Effector memory CD4-positive, alpha-beta T cell (primary cell): ENCODE measurements at regions not wholly inside any gene's neighbourhood (a gene's known extent, or its start where the extent isn't known, plus 50 kb on each side); places are given as distances from the start of the nearest gene placed in this dataset.

Experiments
- DNase-seq, 3 donors: peaks; one replicate each; pipeline ENCODE4 v3.0.0-alpha.2; 2020
- H3K27ac ChIP-seq: 2 replicates; pipeline ENCODE4 v1.7.0; 2013; ENCODE audit warnings: mild to moderate bottlenecking, low read length, moderate library complexity; ENCODE audit not compliant: insufficient read depth, poor library complexity, severe bottlenecking
- H3K27me3 ChIP-seq: replicated peaks from 2 replicates; pipeline ENCODE4 v1.7.0; 2013; ENCODE audit warnings: mild to moderate bottlenecking, low read length; ENCODE audit not compliant: insufficient read depth, control insufficient read depth, poor library complexity, severe bottlenecking
- H3K36me3 ChIP-seq: 2 replicates; pipeline ENCODE4 v1.7.0; 2013; ENCODE audit warnings: mild to moderate bottlenecking, low read length, moderate library complexity; ENCODE audit not compliant: control insufficient read depth, insufficient read depth
- H3K4me1 ChIP-seq: 2 replicates; pipeline ENCODE4 v1.7.0; 2013; ENCODE audit warnings: low read length, mild to moderate bottlenecking; ENCODE audit not compliant: control insufficient read depth, insufficient read depth, poor library complexity, severe bottlenecking
- H3K4me3 ChIP-seq: 2 replicates; pipeline ENCODE4 v1.7.0; 2013; ENCODE audit warnings: low read length, low read depth, mild to moderate bottlenecking; ENCODE audit not compliant: insufficient read depth, poor library complexity, severe bottlenecking
- H3K9me3 ChIP-seq: 2 replicates; pipeline ENCODE4 v1.7.0; 2013; ENCODE audit warnings: mild to moderate bottlenecking, low read length, moderate library complexity; ENCODE audit not compliant: control insufficient read depth

DNA sequence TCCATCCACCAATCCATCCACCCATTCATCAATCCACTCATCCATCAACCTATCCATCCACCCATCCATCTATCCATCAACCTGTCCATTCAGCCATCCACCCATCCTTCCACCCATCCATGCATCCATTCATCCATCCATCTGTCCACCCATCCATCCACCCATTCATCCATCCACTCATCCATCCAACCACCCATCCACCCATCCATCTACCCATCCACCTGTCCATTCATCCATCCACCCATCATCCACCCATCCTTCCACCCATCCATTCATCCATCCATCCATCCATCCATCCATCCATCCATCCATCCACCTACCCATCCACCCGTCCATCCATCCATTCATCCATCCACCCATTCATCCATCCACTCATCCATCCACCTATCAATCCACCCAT, 195.8 kb downstream of the NXNL2 start:
- H3K4me1 ChIP-seq = no peaks in the 10 kb centered on the region
- DNase-seq = no peak
- no peaks in the 10 kb centered on the region for H3K9me3 ChIP-seq
- H3K27me3 ChIP-seq = no peaks in the 10 kb centered on the region
- no peaks in the 10 kb centered on the region for H3K36me3 ChIP-seq
- H3K4me3 ChIP-seq = no peak overlapping the region
- H3K27ac ChIP-seq = no peak overlapping the region

DNA sequence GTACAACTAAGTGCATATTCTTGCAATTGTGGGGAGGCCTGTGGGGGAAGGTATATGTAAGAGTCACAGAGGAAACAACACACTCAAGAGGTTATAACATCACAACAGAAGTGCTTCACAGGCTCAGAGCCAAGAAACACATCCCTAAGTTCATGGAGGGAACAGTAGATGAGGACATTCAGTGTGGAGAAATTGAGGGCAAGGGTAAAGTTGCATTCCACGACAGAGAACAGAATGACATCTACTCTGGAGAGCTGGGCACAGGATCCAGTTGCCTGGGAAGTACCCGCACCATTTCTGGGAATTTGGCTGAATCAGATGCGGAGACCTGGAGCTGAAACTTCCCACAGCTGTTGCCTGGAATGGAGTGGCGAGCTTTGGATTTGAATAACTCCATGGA, 197.2 kb downstream of the NXNL2 start:
- Histone ChIP-seq H3K36me3 (no peaks in the 10 kb centered on the region), H3K4me3 (no peak overlapping the region), H3K27me3 (no peaks in the 10 kb centered on the region), H3K4me1 (no peaks in the 10 kb centered on the region), H3K9me3 (no peaks in the 10 kb centered on the region), H3K27ac (no peak overlapping the region)
- DNase-seq = no peak

DNA sequence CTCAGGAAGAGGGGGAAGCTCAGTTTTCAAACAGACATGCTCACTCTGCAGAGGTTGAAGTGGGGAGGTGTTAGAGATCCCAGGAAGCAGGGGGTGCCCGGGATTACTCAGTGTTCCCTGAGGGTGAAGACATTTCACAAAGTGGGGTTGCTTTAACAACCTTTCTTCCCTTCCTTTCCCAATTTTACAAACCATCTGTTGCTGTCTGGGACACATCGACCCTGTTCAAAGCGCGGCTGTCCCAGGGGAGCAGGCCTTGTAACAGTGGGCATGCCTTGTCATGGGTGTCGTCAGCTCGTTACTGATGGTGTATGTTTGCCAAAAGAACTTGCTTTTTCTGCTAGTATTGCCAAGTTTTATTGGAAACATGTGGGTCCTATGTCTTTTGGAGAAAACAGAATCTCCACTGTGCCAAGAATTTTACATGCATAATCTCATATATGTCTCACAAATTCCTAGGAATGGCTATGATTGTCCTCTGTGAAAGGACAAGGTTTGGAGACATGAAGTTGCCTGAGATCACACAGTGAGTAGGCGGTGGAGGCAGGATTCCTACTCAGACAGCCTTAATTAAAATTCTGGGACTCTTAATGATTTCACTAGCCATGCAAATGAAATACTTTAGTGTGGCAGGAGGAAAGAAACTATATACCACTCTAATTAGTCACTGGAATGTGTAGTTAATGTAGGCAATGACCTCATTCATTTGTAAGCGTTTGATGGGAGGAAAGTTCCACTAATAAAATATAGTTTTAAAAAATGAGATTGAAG, 198.9 kb downstream of the NXNL2 start:
- no peak for DNase-seq
- no peaks in the 10 kb centered on the region for H3K4me1 ChIP-seq
- no peak overlapping the region for H3K4me3 ChIP-seq
- no peak overlapping the region for H3K27ac ChIP-seq
- no peaks in the 10 kb centered on the region for H3K27me3 ChIP-seq
- no peaks in the 10 kb centered on the region for H3K36me3 ChIP-seq
- H3K9me3 ChIP-seq = no peaks in the 10 kb centered on the region

DNA sequence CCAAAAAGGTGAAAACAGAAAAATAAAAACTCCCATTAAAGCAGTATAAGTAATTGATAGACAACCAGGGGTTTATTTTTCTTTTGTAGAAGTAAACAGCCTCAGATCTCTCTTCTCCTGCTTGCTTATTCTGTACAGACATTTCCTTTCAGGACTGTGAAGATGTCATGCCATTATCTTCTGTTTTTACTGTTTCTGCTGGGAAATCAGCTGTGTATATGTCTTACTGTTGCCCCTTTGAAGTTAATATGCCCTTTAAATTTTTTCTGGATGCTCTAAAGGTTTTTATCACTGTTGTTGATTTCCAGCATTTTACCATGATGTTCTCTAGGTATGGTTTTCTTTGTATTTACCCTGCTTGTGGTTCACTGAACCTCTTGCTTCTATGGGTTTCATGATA, 199.5 kb downstream of the NXNL2 start:
- no peak overlapping the region for H3K4me3 ChIP-seq
- H3K4me1 ChIP-seq = no peaks in the 10 kb centered on the region
- no peak for DNase-seq
- H3K9me3 ChIP-seq = no peaks in the 10 kb centered on the region
- H3K36me3 ChIP-seq = no peaks in the 10 kb centered on the region
- H3K27ac ChIP-seq = no peak overlapping the region
- H3K27me3 ChIP-seq = no peaks in the 10 kb centered on the region

DNA sequence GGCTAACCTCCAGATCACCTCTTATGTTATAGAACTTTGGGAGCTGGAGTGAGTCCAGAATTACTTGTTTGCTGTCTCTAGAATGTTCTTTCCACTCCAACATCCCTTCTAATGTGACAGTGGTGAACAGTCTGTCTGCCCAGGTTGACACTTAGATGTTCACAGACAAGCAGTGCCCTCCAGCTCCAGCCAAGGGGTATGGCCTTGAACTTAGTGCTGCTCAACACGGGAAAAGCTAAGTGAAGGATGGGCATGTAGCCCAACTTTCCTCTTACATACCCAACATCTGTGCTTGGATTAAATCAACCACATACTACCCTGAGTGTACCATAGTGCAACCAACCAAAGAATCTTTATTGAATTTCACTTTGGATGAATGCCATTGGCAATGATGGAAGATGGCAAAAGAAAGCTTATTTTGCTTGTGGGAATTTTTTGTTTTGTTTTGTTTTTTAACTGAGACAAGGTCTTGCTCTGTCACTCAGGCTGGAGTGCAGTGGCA, 201.2 kb downstream of the NXNL2 start:
- H3K9me3 ChIP-seq = no peaks in the 10 kb centered on the region
- no peak overlapping the region for H3K4me3 ChIP-seq
- no peak for DNase-seq
- no peaks in the 10 kb centered on the region for H3K4me1 ChIP-seq
- H3K27ac ChIP-seq = no peak overlapping the region
- no peaks in the 10 kb centered on the region for H3K36me3 ChIP-seq
- no peaks in the 10 kb centered on the region for H3K27me3 ChIP-seq

DNA sequence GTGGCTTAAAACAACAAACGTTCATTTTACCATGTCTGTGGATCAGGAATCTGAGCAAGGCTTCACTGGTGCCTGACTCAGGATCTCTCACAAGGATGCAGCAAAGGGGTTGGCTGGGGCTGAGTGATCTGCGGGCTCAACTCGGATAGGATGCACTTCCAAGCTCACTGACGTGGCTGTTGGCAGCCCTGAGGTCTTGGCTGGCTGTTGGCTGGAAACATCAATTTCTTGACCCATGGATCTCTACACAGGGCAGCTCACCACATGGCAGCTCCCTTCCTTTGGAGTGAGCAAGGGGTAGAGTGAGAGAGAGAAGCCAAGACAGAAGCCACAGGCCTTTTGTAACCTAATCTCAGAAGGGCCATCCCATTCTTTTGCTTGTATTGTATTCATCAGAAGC, 202.1 kb downstream of the NXNL2 start:
- no peaks in the 10 kb centered on the region for H3K4me1 ChIP-seq
- no peak overlapping the region for H3K4me3 ChIP-seq
- no peak for DNase-seq
- no peaks in the 10 kb centered on the region for H3K9me3 ChIP-seq
- no peaks in the 10 kb centered on the region for H3K27me3 ChIP-seq
- H3K36me3 ChIP-seq = no peaks in the 10 kb centered on the region
- H3K27ac ChIP-seq = no peak overlapping the region

DNA sequence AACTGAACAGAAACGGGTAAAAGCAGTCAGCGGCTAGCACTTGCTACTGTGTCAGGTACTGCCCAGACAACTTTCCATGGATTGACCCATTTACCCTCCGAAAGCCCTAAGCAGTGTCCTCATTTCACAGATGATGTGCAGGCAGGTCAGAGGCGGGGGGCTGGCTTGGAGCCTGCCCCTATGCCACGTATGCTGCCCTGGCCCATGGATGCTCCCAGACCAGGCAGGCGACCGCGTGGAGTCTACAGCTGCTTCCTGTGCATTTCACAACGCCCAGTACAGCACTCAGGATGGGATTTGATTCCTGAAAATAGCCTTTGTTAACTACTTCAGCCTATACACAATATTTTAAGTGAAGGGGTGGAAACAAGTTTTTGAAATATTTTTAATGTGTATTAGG, 202.9 kb downstream of the NXNL2 start:
- H3K36me3 ChIP-seq = no peaks in the 10 kb centered on the region
- H3K27ac ChIP-seq = no peak overlapping the region
- H3K4me3 ChIP-seq = no peak overlapping the region
- DNase-seq = no peak
- H3K27me3 ChIP-seq = no peaks in the 10 kb centered on the region
- H3K9me3 ChIP-seq = no peaks in the 10 kb centered on the region
- H3K4me1 ChIP-seq = no peaks in the 10 kb centered on the region

DNA sequence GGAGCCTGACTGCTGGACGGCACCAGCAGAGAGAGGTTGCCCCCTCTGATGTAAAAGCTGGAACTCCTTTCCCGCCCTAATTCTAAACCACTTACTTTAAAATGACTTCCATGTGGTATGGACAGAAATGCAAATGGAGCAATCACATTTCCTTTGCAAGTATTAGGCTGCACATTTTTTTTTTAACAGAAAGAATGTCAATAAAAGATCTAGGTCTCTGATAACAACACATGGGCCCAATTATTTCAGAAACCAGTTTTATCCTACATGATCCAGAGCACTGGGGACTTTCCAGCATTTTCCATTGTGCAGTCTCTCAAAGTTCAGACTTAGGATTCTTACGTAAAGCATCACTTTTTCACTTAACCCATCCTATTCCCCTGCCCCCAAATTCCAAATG, 203.7 kb downstream of the NXNL2 start:
- Histone ChIP-seq H3K4me1 (no peaks in the 10 kb centered on the region), H3K4me3 (no peak overlapping the region), H3K27ac (no peak overlapping the region), H3K36me3 (no peaks in the 10 kb centered on the region), H3K27me3 (no peaks in the 10 kb centered on the region), H3K9me3 (no peaks in the 10 kb centered on the region)
- DNase-seq = no peak

DNA sequence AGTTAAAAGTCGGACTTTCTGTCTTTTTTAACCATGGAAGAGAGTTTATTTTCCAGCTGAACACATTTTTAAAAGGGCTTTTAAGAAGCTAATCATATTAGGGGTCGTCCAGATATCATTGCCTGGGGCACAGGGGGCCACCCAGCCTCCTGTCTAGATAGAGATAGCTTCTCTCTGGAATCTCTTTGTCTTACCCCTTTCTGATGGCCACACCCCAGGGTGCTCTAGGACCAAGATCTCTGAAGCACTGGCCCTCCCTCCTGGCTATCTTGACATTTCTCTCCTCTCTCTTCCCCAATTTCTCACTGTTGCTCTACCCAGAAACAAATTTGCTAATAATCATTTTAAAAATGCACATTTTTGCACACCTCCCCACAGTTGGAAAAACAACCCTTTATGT, 204.4 kb downstream of the NXNL2 start:
- H3K9me3 ChIP-seq = no peaks in the 10 kb centered on the region
- no peak for DNase-seq
- H3K27me3 ChIP-seq = peaks cover under 1% of the 10 kb centered on the region
- no peak overlapping the region for H3K27ac ChIP-seq
- H3K4me1 ChIP-seq = no peaks in the 10 kb centered on the region
- no peaks in the 10 kb centered on the region for H3K36me3 ChIP-seq
- no peak overlapping the region for H3K4me3 ChIP-seq

DNA sequence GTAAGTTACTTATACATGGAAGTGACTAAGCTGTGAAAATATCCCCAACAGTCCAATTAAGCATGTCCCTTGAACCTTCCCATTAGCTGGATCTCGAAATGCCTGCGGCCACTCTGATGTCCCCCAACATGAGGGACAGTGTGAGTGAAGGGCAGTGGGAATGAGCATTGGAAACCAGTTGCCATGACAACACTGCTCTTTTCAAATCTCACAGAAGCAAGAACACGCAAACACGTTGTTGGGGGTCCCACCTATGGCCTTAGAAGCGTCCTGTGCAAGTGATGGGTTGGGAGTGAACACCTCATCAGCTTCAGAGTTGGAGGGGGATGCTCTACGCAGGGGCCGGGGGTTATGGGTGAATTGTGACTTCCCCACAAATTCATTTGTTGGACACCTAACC, 205.9 kb downstream of the NXNL2 start:
- H3K36me3 ChIP-seq = no peaks in the 10 kb centered on the region
- no peak overlapping the region for H3K4me3 ChIP-seq
- DNase-seq = no peak
- no peaks in the 10 kb centered on the region for H3K9me3 ChIP-seq
- H3K4me1 ChIP-seq = no peaks in the 10 kb centered on the region
- H3K27ac ChIP-seq = no peak overlapping the region
- H3K27me3 ChIP-seq = peaks cover 4% of the 10 kb centered on the region
